Heart right ventricle (tissue), 16 donors: ENCODE measurements at regions not wholly inside any gene's neighbourhood (a gene's known extent, or its start where the extent isn't known, plus 50 kb on each side); places are given as distances from the start of the nearest gene placed in this dataset.

ENCODE experiments used
- ATAC-seq, 8 donors: fragments of 200-7000 bp; cut with Tn5 transposase; one replicate each; pipeline ENCODE4 v1.9.1; 2020; ENCODE audit warnings: mild to moderate bottlenecking in 8 of 8, moderate library complexity in 8 of 8, moderate number of reproducible peaks in 1 of 8
- DNase-seq, 2 donors: peaks; one replicate each; pipeline ENCODE4 v3.0.0-alpha.2; 2020
- H3K27ac ChIP-seq, 10 donors: fragments of 200-600 bp; sonication (generic) in 2 of 10; one replicate each; pipeline versions ENCODE4 v1.5.0 to v1.8.0; 2020 to 2022; ENCODE audit warnings: mild to moderate bottlenecking in 3 of 10
- H3K27me3 ChIP-seq, 7 donors: fragments of 200-600 bp; one replicate each; pipeline ENCODE4 v1.8.0; 2021 to 2022; ENCODE audit warnings: mild to moderate bottlenecking in 2 of 7
- H3K36me3 ChIP-seq, 9 donors: fragments of 200-600 bp; sonication (generic) in 1 of 9; one replicate each; pipeline versions ENCODE4 v1.5.0 to v1.8.0; 2020 to 2022; ENCODE audit warnings: mild to moderate bottlenecking in 2 of 9
- H3K4me1 ChIP-seq, 9 donors: fragments of 200-600 bp; sonication (generic) in 1 of 9; one replicate each; pipeline versions ENCODE4 v1.5.0 to v1.8.0; 2020 to 2022; ENCODE audit warnings: mild to moderate bottlenecking in 4 of 9
- H3K4me3 ChIP-seq, 10 donors: fragments of 200-600 bp; sonication (generic) in 2 of 10; one replicate each; pipeline versions ENCODE4 v1.5.0 to v1.8.0; 2020 to 2022; ENCODE audit warnings: mild to moderate bottlenecking in 7 of 10, moderate library complexity in 2 of 10
- H3K9me3 ChIP-seq, 11 donors: fragments of 200-600 bp in 10 of 11; sonication (generic) in 2 of 11; one replicate each; pipeline versions ENCODE4 v1.5.0 to v1.8.0; 2013 to 2022; ENCODE audit warnings: mild to moderate bottlenecking in 2 of 11, control low read depth in 1 of 11, moderate library complexity in 1 of 11
- CTCF ChIP-seq, 9 donors: fragments of 200-600 bp; sonication (generic) in 2 of 9; IDR thresholded peaks; one replicate each; pipeline versions ENCODE4 v1.5.0 to v1.8.0; 2021 to 2022; ENCODE audit warnings: antibody characterized with exemption in 9 of 9, mild to moderate bottlenecking in 5 of 9, moderate library complexity in 1 of 9
- WGBS, 2 donors: extraction: QIAGEN DNeasy Blood & Tissue Kit; methylation state at CpG; one replicate each; pipeline ENCODE4 v1.1.7; 2013; ENCODE audit warnings: inconsistent platforms in 1 of 2; 5-methylcytosine and 5-hydroxymethylcytosine counted together
- intact Hi-C, 10 donors: fragments of 100-400 bp; cut with DNase I; formaldehyde crosslinking; loops; one replicate each; pipeline versions ENCODE4 v1.11.1 to v1.14.2; 2022
- donor health status: Arrhythmogenic right ventricular cardiomyopathy.
- donor health status: ischemic (EF 13 %, LVEDD 7.1; RV severe dilation, severe dysfunction).
- donor health status: healthy with polysubstance abuse.
- donor health status: DM: no; HTN: yes; CAD: no.
- donor health status: DM: no; HTN: no; CAD: no.
- donor health status: ischemic (EF 25% LVEDD 6.9; RV normal size, moderate dysfunction).
- donor health status: ischemic (EF 25% LVEDD 5.7; RV mildly dilated, moderate dysfunction).
- donor health status: healthy.
- donor health status: DM: yes; HTN: yes; CAD: no.
- donor health status: Ischemic cardiomyopathy.
- donor health status: ischemic (EF 35%, LVEDD 5.7; RV mildly dilated, moderate dysfunction).
- donor health status: nonischemic (EF 11% LVEDD 7.7; RV severe dilation, severe dysfunction).
- donor health status: DM: yes; HTN: yes; CAD: no.
- donor health status: PGD.
- donor health status: ischemic (EF 29% LVEDD 5.4; RV normal size, mild dysfunction).
- donor health status: nonischemic (EF 23%, LVEDD 6.1; RV moderate dilation, normal function).

GRCh38 chr16:85400305-85401205 lies 212.6 kb upstream of the GSE1 start:
- H3K9me3 ChIP-seq, result no peaks in the 10 kb centered on the region
- no peak for ATAC-seq
- no peak for DNase-seq
- no peaks in the 10 kb centered on the region for H3K27me3 ChIP-seq
- H3K27ac ChIP-seq, result no peak overlapping the region
- no peaks in the 10 kb centered on the region for H3K36me3 ChIP-seq
- WGBS, 2 donors, result 93 to 94% methylated on average over 25 of the region's 25 CpGs
- peaks cover 12 to 35% (median 26%) of the 10 kb centered on the region in 9 donors for H3K4me1 ChIP-seq
- intact Hi-C loops, result no loop called here
- no peak for TF ChIP-seq CTCF (IDR thresholded peaks at IDR 0.05)
- no peak overlapping the region for H3K4me3 ChIP-seq

GRCh38 chr16:85401370-85401916 lies 211.7 kb upstream of the GSE1 start:
- no peak for TF ChIP-seq CTCF (IDR thresholded peaks at IDR 0.05)
- no peaks in the 10 kb centered on the region for H3K9me3 ChIP-seq
- H3K36me3 ChIP-seq, result no peaks in the 10 kb centered on the region
- DNase-seq (no peak), ATAC-seq (no peak)
- 93 to 95% methylated on average over 16 of the region's 16 CpGs for WGBS, 2 donors
- intact Hi-C loops, result no loop called here
- H3K27ac ChIP-seq, result no peak overlapping the region
- no peaks in the 10 kb centered on the region for H3K27me3 ChIP-seq
- H3K4me3 ChIP-seq, result no peak overlapping the region
- peaks cover 3 to 26% (median 17%) of the 10 kb centered on the region in 9 donors for H3K4me1 ChIP-seq

GRCh38 chr16:85401917-85402766 lies 211.0 kb upstream of the GSE1 start:
- Histone ChIP-seq H3K27ac (peak overlapping the region in 1 of 10 donors; percentile 6), H3K4me3 (no peak overlapping the region), H3K9me3 (no peaks in the 10 kb centered on the region), H3K4me1 (peaks cover 0 to 19% (median 13%) of the 10 kb centered on the region in 9 donors), H3K27me3 (no peaks in the 10 kb centered on the region), H3K36me3 (no peaks in the 10 kb centered on the region)
- ATAC-seq (peak in 1 of 8 donors; percentile 20), DNase-seq (no peak)
- intact Hi-C loops, result no loop called here
- WGBS, 2 donors, result 93 to 95% methylated on average over 30 of the region's 30 CpGs
- no peak for TF ChIP-seq CTCF (IDR thresholded peaks at IDR 0.05)
